ENCODE measurements at regions not wholly inside any gene's neighbourhood (a gene's known extent, or its start where the extent isn't known, plus 50 kb on each side); places are given as distances from the start of the nearest gene placed in this dataset.

DNA sequence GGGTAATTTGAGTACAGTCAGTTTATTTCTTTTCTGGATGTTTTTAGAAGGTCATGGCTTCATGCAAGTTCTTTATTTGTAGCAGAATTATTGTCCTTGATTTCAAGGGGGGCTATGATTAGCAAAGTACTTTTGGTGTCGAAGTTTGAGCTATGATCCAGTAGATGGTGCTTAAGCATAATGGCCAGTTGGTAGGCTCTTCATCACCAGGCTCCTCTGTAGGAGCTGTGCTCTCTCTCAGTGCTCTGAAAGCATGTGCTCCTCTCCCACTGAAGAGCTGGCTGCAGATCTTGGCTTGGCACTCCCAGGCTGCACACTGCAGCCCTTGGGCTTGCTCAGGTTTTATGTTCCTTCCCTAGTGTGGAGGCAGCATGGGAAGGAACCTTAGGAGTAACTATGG lies 852.7 kb downstream of the LUZP2 start:
- TF ChIP-seq, protein P1, sequence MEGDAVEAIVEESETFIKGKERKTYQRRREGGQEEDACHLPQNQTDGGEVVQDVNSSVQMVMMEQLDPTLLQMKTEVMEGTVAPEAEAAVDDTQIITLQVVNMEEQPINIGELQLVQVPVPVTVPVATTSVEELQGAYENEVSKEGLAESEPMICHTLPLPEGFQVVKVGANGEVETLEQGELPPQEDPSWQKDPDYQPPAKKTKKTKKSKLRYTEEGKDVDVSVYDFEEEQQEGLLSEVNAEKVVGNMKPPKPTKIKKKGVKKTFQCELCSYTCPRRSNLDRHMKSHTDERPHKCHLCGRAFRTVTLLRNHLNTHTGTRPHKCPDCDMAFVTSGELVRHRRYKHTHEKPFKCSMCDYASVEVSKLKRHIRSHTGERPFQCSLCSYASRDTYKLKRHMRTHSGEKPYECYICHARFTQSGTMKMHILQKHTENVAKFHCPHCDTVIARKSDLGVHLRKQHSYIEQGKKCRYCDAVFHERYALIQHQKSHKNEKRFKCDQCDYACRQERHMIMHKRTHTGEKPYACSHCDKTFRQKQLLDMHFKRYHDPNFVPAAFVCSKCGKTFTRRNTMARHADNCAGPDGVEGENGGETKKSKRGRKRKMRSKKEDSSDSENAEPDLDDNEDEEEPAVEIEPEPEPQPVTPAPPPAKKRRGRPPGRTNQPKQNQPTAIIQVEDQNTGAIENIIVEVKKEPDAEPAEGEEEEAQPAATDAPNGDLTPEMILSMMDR (IDR thresholded peaks at IDR 0.05), result no peak
- TF ChIP-seq POLR2A (IDR thresholded peaks at IDR 0.05), result no peak
